ENCODE measurements at regions not wholly inside any gene's neighbourhood (a gene's known extent, or its start where the extent isn't known, plus 50 kb on each side); places are given as distances from the start of the nearest gene placed in this dataset.
A peak's percentile ranks its signal among the peaks of the same experiment; 100 is the strongest.

DNA sequence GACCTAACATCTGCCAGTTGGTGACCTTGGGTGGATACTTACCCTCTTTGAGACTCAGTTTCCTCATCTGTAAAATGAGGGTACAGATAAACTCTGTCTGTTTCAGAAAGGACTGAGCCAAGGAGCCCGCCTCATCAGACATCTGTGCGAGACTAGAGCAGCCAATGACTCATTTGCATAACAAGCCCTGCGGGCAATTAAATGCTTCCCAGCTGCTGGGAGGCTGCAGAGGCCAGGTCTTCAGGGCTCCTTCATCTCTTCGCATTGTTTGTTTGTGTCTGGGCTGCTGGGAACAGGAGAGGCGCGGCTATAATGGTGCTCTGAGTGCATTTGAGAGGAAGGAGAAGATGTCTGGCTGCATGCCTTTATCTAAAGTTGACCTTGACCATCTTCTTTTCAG lies 85.0 kb downstream of the ADRA2C start:
- DNase-seq: no peak

DNA sequence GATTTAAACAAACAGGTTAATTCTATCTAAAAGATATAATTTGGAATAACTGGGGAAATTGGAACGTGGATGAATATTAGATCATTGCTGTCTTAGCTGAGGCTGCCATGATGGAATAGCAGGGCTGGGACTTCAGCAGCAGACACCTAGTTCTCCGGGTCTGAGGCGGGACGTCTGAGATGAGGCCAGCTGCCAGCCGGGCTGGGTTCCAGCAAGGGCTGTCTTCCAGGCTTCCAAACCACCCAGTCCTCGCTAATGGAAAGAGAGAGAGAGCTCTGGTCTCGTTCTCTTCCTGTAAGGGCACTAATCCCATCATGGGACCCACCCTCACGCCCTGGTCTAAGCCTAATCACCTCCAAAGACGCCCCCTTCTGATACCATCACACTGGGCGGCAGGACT lies 85.7 kb downstream of the ADRA2C start:
- DNase-seq: no peak

DNA sequence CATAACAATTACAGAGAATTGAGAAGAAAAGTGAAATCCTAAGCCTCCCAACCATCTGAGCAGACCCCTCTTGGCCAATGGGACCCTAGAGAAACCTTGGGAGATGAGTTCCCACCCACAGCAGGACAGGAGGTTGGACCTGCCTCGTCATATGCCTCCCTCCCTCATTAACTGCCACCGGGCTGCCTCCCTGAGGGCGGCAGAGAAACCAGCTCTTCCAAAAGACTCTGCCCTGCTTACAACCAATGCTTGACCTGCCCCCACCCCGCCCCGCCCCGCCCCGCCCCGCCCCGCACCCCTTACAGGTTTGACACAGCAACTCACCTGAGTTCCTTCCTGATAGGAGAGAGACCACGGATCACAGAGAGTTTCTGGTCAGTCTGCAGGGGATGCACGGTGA lies 86.1 kb downstream of the ADRA2C start:
- DNase-seq: no peak

DNA sequence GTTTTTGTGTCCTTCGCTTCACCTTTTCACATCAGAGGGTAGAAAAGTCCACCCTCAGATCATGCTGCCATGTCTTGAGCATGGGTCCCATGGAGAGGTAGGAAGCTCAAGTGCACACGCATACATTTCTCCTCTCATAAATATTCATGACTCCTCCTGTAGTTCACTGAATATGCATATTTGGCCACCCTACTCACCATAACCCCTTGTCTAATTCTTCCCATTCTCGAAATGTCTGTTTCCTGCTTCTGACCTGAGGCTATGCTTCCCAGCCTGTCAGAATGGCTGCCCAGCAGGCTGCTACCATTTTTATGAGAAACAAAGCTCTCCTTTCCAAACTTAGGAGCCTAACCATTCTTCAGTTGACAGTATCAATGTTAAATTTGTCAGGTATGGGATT lies 86.5 kb downstream of the ADRA2C start:
- DNase-seq: no peak

DNA sequence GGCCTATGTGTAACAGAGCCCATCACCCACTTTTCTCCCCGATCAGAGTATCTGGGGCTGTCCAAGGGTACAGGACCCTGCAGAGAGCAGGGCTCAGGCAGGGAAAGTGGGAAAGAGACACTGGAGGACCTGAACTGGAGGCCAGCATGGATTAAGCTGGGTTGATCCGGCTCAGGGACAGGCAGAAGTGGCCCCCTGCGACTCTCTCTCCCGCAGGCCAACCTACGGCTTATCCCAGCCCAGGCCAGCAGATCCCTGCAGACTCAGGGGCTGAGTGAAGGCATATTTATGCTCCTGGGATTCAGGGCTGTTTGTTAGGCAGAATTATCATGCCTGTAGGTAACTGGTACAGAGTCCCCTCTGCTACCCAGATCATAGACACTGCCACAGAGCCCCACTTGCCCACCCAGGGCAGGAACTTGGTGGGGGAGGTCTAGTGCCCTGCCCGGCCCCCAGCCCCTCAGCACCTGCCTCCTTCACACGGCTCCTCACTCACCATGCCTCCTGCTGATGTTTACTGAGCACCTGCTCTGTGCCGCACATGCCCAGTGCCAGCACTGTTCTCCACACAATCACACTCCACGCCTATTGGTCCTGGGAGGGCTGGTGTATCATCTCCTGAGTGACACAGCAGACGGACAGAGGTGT lies 87.3 kb downstream of the ADRA2C start:
- no peak for DNase-seq

DNA sequence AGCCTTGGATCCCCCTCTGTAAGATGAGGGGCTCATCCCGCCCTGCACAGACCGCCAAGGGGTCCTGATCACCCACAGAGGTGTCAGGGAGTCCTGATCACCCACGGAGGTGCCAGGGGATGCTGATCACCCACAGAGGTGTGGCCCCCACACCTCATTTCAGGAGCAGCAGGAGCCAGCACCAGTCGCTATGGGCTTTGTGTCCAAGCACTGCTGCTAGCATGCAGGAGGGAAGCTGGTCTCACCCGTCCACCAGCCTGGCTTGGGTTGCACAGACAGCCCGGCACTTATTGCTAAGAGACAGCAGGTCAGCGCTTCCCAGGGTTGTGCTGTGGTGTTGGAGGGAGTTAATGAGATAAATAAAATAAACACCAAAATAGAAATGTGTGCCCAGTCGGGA lies 88.5 kb downstream of the ADRA2C start:
- DNase-seq: no peak

DNA sequence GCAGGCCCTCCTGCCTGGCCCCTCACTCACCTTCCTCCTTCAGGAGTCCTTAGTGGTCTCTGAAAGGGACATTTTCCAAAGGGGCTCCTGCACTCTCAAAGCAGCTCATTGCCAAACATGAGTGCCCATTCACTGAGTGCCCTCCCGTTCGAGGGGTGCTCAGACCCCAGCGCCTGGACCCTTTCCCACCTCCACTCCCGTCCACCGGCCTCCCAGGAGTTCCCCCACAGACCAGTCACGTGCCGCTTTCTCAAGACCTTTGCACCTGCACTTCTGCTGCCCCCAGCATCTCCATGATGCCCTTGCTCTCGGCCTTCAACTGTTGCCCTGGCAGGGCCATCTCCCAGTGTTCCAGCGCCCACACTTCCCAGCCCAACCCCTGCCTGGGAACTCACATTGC lies 89.5 kb downstream of the ADRA2C start:
- no peak for DNase-seq

DNA sequence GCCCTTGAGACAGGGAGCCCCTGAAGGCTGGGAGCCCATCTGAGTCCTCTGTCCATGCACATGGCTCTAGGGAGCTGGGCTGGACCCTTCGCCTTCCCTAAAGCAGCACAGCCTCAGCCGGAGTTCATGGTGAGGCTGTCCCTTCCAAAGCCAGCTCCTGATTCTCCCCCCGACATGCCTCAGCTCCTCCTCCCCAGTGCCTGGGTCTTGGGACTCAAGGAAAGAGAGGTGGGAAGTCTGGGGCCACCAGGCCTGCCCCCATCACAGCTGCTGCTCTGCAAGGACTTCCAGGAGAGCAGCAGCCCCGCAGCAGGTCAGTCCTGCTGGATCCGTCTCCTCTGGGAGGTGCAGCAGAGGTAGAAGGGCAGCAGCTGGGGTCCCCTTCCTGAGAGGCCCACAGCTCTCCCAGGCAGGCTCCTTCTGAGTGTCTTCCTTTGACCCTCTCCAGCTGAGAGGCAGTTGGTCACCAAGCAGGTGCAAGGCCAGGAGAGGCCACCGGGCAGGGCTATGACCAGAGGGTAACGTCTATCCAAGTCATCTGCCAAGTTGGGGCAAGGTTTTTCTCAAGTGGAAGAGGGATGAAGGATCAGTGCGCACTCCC lies 90.5 kb downstream of the ADRA2C start:
- no peak for DNase-seq

DNA sequence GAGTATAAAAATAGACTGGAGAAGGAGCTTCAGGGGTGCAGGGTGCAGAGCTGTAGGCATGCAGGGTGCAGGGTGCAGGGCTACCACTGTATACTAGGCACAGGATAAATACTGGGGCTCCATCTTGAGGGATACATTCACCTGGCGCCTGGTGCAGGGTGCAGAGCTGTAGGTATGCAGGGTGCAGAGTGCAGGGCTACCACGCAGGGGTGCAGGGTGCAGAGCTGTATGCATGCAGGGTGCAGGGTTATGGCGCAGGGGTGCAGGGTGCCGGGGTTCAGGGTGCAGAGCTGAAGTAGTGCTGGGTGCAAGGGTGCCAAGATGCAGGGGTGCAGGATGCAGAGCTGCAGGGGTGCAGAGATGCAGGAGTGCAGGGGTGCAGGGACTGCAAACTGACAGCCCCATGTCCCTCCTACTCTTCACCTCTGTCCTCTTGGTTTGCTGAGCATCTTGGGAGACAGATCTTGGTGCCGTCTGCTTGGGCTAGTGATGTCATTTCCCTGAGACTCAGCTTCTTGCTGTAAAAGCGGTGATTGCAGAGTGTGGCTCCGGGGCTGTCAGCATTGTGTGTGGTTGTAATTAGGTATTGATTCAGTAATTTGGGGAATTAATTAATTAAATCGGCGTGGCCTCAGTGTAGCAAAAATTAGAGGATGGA lies 91.2 kb downstream of the ADRA2C start:
- peak in 2 of 56 donors; percentile 15 to 35 for DNase-seq

DNA sequence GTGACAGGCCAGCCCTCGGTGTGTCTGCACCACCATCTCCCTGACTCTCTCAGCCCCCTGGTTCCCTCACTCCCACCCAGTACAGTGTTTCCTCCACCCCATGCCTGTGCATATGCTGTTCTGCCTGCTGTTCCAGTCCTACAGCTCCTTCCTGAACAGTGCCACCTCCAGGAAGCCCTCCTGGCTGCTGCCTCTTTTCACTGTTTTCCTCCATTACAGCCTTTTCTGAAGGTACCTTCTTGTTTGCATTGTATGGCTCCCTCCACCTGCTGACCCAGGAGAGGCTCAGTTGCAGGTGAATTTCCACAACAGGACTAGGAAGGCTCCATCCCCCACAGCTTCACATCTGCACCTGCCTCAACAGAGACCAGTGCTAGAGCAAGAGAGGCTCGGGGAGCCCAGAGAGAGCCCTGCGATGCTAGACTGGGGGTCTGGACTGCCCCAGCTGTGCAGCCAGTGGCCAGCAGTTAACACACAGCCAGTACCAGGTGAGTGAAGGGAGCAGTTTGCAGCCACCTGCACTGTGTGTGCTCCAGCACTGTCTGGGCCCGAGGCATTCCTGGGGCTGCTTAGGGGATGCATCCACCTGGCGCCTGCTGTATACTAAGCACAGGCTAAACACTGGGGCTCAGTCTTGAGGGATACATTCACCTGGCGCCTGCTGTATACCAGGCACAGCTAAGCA lies 92.0 kb downstream of the ADRA2C start:
- DNase-seq: no peak

DNA sequence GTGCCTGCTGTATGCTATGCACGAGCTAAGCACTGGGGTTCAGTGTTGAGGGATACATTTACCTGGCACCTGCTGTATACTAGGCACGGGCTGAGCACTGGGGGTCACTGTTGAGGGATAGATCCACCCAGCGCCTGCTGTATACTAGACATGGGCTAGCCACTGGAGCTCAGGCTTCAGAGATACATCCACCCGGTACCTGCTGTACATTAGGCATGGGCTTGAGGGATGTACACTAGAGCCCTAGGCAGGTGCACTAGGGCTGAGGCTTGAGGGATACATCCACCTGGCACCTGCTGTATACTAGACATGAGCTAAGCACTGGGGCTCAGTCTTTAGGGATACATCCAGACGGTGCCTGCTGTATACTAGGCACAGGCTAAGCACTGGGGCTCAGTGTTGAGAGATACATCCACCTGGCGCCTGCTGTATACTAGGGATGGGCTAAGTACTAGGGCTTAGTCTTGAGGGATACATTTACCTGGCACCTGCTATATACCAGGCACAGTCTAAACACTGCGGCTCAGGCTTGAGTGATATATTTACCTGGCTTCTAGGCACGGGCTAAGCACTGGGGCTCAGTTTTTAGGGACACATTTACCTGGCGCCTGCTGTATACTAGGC lies 92.7 kb downstream of the ADRA2C start:
- DNase-seq: no peak

DNA sequence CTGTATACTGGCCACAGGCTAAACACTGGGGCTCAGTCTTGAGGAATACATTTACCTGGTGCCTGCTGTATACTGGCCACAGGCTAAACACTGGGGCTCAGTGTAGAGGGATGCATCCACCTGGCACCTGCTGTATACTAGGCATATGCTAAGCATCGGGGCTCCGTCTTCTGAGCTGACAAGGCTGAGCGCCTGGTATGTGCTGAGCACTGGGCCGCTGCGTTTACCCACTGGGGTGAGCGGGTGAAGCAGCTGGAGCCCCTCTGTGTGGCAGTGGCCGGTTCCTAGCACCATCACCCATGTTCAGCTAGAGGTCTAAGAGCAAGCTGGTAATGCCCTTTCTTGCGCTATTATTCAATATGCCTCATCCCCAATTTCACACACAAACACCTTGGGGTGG lies 93.4 kb downstream of the ADRA2C start:
- DNase-seq: no peak

DNA sequence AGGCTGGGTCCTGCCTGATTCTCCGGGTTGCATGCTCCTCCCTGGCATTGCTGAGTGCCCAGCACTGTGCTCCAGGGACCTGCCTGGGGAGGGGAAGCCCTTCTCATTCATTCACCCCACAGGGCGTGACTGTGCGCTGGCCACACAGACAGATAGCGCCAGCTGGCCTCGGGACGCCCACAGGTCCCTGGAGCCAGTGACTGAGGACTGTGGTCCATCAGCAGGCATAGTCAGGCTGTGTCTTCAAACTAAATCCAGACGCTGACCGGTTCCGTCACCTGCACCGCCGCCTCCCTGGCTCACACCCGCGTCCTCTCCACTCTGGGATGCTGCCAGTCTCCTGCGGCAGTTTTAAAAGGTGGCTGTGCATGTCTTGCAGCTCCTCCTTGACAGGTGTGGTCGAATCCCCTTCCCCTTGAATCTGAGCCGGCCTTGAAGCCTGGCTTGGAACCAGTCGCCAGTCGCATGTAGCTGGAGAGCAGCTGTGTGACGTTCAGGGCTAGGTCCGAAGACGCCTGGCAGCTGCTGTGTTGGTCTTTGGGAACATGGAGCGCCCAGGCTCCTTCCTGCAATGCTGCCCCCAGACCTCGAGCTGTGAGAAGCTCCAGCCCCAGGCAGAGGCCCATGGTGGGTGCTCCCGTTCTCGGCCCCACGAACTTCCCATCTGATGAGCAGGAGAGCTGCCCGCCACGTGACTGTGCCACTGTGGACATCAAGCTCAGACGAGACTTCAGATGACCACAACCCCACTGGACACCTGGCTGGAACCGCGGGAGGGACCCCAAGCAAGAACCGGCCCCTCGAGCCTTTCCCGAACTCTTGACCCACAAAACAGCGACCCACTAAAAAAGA lies 94.1 kb downstream of the ADRA2C start:
- no peak for DNase-seq

DNA sequence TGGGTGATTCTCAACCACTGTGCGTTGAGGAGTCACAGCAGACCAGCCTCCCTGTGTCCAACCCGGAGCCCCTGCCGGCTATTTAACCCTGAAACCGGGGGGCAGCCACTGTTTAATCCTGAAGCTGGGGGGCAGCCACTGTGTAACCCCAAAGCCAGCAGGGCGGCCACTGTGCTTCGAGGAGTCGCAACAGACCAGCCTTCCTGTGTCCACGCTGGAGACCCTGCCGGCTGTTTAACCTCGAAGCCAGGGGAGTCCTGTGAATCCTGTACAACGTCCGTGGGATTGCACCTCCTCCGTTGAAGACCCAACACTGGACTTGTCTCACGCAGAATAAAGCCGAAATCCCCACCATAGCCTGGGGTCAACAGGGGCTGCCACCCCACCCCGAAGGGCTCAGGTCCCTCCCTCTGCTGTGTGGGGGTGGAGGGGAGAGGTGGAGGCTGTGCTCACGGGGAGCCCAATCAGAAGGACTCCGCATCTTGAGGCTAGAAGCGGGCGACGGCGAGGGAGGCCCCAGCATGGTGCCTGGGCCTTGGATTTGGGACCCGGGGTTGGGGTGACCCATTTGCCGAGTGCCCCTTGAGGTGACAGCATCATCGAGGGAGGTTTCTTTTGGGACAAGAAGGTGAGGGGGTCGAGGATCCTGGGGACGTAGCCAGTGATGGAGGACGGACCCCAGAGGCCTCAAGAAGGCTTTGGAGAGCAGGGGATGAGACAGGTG lies 94.9 kb downstream of the ADRA2C start:
- no peak for DNase-seq

DNA sequence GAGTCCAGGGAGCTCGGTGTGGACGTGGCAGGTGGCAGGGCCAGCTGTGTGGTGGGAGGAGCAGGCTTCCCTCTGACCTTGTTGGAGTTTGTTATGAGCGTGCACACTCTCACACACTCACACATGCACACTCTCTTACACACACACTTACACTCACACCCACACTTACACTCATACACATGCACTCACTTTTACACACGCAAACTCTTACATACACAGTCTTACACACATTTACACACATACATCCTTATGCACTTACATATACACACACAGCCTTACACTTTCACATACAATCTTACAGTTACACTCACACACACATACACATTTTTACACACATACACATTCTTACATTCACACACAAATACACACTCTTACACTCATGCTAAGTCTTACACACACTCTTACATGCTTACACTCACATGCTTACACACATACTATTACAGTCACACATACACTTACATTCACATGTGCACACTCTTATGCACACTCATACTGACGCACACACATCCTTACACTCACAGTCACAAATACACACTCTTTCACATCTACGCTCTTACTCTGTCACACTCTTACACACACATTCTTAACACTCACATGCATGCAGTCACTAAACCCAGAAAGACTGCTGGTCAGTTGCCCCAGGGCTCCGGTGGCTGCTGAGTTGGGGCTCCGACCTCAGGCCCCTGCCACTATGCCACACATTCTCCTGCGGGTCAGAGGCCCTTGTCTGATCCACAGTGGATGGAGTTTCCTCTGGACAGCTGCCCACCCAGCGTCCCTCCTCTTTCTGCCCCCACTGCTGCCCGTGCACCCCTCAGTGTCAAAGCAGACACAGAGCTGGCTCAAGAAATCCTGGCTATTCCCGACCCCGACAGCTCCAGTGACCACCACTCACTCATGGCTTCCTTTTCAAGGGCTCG lies 95.8 kb downstream of the ADRA2C start:
- DNase-seq: no peak

DNA sequence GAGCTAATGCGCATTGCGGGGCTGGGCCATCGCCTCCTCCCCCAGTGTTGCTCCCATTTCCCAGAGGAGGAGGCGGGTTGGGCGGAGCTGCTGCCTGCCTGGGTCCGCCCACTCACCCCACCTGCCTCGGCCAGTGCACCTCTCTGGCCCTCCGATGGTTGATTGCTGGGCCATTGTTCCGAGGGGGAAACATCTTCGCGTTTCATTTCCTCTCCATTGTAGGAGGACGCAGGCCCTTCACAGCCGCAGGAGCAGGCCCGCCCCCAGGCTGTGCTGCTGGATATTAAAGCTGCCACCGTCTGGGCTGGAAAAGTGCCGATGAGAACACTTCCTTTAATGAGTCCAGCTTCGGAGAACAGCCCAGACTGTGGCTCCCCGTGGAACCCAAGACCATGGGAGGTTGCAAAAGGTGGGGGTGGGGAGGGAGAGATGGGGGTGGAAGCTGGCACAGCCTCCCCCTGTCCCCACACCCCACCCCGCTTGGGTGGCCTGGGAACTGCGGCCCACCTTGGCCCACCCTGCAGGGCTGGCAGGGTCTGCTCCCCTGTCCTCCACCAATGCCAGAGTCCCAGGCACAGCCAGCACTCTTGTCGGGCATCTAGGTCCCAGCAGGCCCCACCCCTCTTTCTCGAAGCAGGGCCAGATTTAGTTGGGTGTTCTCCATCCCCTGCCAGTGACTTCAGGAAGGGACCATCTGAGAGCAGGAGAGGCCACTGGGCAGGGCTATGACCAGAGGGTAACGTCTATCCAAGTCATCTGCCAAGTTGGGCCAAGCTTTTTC lies 96.6 kb downstream of the ADRA2C start:
- DNase-seq: no peak

DNA sequence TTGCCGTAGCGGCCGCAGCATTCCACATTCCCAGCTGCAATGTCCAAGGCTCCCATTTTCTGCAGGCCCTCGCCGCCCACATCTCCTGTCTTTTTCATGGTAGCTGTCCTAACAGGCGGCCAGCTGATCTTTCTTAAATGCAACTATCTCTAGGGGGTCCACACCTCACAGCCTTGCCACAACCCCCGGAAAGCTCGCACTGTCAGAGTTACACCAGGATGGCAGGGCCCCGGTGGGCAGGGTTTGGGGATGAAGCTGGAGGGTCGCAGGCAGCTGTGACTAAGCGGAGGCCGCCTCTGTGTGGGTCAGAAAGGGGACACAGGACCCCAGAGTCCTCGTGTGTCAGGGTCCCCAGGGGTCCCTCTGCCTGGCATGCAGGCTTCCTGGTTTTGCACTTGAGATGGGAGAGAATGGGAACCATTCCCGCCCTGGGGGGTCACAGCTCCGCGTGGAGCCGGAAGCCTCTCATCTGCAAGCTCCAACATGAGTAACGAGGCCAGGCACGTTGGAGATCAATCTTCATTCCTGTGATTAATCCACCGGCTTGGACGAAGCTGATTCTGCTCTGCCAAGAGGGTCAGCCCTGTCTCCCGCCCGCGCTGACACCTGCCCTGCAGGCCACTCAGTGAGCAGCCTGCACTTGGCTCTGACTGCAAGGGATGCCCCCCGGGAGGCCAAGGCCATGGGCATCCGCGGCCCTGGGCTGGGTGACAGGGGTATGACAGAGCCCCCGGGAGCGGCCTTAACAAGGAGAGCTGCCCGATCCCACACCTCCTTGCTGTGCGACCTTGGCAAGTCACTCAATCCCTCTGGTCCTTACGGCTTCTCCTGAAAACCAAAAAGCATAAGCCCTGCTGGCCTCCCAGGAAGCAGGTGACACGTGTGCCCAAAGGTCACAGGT lies 97.9 kb downstream of the ADRA2C start:
- DNase-seq: no peak
